HUDEP-2 (cell line): ENCODE measurements at regions not wholly inside any gene's neighbourhood (a gene's known extent, or its start where the extent isn't known, plus 50 kb on each side); places are given as distances from the start of the nearest gene placed in this dataset.
A peak's percentile ranks its signal among the peaks of the same experiment; 100 is the strongest.

Source experiments
- DNase-seq, 76 experiments: peaks; one replicate each; lab custom pipeline; 2025; ENCODE audit not compliant: unreplicated experiment in 76 of 76; lab: John Stamatoyannopoulos, UW

DNA sequence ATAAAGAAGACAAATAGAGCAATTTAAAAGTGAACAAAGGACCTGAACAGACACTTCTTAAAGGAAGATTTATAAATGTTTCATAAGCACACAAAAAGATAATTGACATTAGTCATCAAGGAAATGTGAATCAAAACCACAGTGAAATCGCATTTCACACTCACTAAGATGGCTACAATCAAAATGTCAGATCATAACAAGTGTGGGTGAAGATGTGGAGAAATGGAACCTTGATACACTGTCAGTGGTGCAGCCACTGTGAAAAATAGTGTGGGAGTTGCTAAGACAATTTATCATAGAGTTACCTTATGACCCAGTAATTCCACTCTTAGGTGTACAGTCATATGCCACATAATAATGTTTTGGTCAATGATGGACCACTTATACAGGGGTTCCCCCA, 54.5 kb upstream of the HTR4 start:
- no peak for DNase-seq

DNA sequence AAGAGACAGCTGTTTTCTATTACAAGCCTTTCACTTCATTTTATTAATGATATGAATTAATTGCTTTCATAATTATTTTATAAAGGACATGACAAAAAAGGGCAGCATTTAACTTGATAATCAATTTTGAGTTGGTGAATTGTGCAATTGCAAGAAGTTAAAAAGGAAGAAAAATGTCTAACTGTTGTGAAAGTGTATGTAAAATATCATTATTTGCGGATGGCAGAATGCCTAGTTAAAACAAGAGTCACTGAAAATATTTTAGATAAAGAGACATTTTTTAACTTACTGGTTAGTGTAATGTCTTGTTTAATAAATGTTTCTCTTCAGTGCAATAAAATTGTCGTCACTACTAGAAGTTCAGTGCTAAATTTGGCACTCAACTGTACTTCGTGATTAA, 57.6 kb upstream of the HTR4 start:
- no peak for DNase-seq

DNA sequence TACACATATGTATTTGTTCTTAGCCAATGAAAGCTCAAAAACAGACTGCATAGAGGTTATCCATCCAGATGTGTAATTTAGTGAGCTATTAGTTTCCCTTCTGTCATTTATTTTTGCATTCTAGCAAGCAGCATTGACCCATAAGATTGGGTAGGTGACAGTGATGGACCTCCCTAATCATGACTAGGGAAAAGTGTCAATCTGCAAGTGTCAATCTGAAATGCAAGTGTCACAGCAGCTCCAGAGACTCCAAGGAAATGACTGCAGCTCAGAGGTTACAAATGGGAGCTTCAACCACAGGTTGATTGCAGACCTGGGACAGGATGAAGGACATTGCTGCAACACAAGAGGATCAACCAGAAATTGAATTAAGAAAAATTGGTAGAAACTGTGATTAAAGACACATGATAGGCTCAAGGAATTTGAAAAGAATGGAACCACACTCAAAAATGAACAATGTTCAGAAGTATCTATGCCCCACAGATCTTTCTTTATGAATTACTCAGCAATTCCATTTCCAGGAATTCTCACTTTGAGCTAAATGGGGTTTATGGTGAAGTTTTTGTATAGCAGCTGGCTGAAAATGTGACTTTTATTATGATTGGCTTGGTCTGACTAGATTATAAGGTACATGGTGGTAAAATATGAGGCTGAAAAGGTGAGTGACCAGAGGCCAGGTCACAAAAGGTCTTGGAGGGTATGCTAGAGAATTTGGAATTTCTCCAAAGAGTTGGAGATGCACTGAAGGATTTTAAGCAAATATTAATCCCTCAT, 59.6 kb upstream of the HTR4 start:
- DNase-seq, result no peak

DNA sequence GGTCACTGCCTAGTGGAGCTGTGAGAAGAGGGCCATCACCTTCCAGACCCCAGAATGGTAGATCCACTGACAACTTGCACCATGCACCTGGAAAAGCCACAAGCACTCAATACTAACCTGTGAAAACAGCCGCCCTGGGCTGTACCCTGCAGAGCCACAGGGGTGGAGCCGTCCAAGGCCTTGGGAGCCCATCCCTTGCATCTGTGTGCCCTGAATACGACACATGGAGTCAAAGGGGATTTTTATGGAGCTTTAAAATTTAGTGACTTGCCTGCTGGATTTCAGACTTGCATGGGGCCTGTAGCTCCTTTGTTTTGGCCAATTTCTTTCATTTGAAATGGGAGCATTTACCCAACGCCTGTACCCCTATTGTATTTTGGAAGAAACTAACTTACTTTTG, 62.4 kb upstream of the HTR4 start:
- DNase-seq, result no peak

DNA sequence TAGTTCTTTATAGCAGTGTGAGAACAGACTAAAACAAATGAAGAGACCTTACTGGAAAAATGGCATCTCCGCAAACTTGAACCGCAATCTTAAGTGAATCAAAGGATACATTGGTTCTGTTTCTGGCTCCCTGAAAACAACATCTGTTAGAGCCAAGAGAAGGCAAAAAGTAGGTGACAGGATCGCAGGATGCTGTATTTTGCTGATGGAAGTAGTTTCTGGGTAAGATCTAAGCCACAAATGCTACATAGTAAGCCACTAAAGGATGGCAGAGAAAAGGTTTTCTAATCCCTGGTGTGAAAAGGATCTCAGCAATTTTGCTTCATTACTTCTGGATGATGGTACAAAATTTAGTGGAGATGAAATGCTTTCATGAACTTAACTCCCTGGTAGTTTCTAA, 63.3 kb upstream of the HTR4 start:
- no peak for DNase-seq

DNA sequence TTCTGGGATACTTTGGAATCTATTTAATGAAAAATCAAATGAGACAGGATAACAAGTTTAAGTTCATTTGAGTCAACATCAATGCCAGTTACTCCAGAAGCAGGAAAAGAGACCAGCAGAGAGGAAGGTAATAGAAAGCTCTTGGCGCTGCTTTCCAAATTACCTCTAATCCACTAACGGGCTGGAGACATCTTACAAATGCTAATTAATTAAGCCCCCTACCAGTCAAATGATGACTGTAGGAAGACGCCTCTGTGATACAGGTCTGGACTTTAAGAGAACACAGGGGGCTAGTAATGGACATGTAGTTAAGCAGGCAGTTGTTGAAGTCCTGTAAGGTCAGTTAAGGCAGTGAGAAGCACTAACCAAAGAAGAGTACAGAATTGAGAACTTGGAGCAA, 65.3 kb upstream of the HTR4 start:
- DNase-seq, result no peak

DNA sequence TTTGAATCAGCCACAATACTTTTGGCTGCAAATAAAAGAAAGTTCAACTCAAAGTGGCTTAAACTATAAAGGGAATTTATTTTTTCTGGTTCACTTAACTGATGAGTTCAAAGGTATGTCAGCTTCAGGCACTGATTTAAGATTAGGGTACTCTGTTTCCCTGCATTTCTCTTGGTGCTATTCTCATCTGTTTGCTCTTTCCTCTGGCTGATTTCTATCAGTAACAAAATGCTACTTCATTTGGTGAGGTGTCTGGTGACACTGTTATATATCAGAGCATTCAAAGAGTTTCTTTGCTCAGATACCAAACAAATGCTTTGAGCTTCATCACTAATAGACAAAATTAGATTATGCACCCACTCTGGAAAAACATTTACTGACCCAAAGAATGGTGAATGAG, 65.9 kb upstream of the HTR4 start:
- no peak for DNase-seq

DNA sequence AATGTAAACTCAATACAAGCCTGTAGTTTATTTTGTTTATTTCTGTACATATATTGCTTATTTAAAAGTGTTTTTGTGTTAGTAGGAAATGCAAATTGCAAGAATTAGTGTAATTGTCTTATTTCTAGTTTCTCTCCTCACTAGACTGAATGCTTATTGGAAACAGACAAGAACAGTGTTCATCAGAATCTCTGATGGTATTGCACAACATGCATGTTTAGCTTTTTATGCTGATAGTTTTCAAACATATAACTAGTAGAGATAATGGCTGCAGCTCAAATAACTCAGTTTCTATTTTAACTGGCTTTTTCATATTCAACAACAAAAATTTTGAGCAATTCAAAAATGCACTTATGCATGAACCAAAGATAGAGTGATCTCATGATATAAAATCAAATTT, 68.8 kb upstream of the HTR4 start:
- no peak for DNase-seq

DNA sequence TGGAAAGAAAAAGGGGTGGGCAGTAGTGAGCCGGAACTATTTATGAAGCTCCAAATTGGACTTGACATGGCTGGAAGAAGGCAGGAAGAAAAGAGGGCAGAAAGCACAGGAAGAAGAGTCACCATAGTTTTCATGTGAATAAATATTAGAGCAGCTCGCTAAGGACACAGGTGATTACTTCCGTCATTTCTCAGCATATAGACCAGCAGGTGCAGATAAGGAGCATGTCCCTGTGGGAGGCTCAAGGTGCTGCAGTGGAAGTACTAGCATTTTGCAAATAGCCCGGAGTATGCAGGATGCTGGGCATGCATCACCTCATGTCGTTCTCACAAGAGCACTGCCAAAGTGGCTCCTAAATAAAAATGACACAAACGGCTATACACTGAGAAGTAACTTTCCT, 71.3 kb upstream of the HTR4 start:
- DNase-seq, result peak in 1 of 76 experiments; percentile 0

DNA sequence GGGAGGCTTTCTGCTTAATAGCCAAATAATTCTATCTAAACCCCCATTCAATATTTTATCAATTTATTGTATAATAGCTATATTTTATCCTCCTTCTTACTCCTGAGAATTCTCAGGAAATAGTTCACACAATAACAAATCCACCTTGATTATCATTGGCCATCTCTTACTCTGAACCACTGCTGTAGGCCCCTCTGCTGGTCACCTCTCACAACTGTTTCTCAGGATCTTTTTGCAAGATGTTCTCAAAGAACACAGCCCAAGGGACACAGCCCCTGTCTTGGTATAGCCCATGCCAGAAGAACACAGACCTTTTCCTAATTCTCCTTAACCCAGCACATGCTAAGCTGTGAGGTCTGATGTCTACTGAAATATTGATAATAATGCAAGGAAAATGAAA, 74.9 kb upstream of the HTR4 start:
- no peak for DNase-seq

DNA sequence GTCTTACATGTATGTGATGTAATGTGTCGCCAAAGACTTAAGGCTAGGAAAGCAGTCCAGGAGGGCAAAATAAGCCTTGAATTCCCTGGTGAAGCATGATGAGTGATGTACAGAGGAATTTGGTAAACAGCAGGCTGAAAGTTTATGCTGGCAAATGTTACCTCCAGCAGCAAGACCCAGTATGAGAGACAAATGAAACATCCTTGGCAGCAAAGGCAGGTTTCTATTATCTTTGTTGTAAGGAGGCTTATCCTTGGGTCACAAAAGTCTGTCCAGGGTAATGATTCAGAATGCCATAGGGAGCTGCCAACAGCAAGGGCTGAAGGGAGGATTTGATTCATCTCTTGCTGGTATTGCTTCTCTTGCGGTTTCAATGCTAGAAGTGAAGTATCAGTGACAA, 75.9 kb upstream of the HTR4 start:
- no peak for DNase-seq

DNA sequence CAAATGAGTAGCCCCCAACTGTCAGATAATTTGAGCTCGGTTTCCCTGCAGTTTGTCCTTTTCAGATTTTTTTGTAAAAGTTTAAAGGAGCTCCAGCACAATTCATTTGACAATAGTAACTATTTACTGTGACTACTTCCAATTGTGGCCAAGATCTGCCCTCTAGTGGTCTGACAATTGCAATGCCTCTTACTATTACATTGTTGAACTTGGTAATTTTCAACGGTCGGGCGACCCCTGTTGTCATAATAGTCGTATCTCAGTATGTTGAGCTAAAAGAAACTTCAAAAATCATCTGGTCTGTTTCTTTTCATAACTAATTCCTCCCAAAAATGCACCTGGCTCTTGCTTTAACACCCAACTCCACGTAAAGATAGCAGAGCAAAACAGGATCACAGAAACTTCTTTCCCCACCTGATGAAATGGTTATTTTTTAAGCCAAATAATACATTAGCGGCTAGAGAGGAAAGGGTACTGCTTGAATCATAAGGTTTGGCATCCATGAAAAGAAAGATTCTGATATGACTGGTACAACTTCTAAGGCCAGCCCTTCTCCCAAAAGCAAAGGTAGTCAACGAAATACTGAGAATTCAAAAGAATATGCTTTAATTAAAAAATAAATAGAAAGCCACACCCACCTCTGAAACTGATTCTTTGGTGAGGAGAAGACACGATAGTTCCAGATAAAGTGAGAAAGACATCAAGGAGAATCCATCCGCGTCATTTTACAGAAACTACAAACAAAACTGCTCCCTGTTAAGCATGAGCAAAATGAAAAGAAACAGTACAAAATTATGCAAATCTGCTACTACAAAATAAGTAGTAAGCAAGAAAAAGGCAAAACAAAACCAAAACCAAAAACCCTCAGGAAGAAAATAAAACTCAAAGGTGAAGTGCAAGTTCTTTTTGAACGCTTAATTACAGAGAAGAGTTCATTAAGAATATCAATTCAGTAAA, 76.9 kb upstream of the HTR4 start:
- DNase-seq, result peak in 64 of 76 experiments; percentile 7 to 79 (median 54)

DNA sequence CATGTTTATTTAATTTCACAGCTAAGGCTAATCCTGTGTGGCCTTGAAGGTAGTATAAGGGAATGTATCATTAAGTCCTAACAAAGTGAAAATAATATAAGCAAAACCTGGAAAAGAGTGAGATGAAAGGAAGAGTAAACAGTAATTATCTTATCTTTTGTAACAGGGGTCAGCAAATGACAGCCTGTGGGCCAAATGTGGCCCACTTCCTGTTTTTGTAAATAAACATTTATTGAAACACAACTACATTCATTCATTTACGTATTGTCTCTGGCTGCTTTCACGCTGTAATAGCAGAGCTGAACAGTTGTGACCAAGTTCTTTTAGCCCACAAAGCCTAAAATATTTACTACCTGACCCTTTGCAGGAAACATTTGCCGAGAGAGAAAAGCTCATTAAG, 78.4 kb upstream of the HTR4 start:
- peak in 1 of 76 experiments; percentile 6 for DNase-seq

DNA sequence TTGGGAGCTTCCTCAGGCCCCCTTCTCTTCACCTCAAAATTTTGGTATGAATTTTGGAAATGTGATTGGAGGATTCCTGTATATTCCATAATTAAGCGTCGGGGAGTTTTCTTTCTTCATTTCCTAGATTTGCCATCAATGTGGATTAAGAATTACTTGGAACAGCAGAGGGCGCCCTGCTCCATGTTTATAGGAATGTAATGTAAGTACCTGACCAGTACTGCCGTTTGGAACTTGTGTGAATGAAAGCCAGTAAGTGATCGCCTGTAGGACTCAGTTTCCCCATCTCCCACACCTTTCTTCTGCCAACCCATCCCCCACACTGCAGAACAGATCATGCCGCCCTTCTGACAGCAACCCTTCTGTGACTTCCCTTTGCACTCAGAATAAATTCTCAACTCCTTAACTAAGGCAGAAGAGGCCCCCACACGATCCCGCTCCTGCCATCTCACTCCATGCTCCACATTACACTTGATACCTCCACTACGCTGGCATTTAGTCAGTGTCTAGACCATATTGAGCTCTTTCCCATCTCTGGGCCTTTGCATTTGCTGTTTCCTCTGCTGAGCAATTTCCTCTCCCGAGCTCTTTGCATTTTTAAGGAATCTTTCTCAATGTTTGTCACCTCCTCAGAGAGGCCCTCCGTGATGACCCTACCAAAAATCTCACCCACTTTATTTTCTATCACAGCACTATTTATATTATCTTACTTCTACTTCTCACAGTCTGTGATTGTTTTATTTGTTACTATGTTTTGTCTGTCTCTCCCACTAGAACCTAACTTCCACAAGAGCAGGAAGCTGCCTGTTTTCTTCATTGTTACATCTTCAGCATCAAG, 79.5 kb upstream of the HTR4 start:
- DNase-seq, result peak in 68 of 76 experiments; percentile 2 to 77 (median 51)

DNA sequence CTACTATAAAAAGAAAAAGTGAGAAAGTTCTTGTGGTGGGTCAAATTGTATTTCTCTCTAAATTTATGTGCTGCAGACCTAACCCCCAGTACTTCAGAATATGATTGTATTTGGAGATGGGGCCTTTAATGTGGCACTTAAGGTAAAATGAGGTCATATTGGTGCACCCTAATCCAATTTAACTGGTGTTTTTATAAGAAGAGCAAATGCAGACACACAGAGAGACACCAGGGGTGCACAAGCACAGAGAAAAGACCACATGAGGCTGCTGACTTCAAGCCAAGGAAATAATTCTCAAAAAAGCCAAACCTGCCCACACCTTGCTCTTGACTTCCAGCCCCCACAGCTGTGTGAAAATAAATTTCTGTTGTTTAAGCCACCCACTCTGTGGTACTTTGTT, 80.2 kb upstream of the HTR4 start:
- no peak for DNase-seq

DNA sequence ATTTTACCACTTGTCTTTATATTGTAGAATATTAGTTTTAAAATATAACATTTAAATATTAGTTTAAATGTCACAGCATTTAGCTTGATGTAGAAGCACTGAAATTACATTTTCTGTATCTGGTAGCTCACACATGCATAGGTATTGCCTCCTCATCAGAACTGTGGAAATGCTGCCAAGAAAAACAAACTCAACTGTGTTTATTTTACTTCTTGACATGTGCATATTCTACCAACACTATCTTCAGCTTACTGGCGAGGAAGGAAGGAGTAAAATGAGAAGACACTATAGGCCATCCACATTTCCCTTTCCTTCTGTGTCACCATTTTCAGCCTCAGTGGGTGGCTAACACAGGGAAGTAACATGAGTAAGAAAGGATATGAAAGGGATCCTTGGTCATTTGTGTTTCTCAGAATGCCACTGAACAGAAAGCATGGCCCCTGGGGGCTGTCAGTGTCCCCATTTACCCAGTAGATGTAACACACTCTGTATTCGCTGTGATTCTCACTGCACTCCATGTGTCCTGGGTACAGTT, 81.0 kb upstream of the HTR4 start:
- no peak for DNase-seq

DNA sequence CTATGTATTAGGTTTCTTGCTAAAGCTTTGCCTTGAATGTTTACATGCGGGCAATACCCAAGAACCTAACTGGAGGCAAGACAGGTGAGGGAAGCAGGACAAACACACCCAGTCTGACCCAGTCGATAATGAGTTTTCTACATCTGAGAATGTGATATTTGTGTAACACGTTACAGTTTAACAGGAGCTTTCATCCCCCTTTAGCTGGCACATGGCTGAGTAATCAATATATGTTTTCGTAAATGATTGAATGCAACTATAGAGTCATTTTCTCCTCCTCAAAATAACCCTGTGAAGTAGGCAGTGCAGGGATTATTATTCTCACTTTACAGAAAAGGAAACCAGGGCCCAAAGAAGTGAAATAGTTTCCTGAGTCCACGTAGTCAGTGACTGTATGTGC, 84.7 kb upstream of the HTR4 start:
- DNase-seq, result no peak

DNA sequence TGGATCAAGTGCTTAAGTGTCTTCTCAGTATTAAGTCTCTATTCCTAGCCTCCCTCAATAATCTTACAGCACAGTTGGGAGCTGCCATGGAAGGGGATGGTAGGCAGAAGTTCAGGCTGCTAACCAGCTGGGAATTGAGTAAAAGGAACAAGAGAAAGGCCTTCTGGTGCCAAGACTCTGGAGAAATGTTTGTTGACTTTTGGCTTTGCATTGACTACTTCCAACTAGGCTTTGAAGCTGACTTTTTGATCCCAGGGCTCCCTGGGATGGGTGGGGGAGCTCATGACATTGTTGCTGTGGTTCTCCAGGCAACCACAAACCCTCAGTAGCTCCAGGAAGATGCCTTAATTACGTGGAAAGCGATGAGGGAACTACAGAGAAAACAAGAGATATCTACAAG, 85.2 kb upstream of the HTR4 start:
- no peak for DNase-seq

DNA sequence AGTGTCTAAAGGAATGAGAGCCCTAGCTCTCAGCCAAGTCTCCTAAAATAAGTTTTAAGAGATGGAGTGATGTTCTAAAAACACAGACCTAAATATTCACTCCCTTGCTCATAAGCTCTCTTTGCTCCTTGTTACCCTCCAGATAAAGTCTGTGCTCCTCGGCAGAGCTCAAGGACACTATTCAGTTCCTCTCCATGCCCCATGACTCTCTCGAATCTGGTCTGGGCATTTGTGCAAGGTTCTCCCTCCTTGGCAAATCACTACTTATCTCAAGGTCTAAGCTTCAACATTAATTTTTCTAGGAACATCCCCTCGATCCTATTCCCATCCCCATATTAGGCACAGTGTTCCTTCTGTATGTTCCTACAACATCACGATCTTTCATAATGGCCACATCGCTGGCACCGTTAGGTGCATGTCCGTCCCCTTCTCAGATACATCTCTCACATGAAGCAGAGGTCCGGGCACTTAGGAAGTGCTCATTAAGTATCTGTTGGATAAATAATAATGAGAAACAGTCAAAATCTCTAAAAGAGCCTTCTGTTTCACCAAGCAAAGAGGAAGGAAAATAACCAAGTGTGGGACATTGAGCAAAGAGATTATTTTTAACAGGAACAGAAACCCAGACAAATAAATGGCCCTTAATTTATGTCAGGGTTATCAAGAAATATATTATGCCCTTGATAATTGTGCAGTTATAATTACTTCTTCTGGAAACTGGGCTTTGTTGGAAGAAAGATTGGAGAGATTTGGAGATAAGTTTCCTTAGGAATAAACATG, 85.9 kb upstream of the HTR4 start:
- no peak for DNase-seq
